ENCODE measurements at regions not wholly inside any gene's neighbourhood (a gene's known extent, or its start where the extent isn't known, plus 50 kb on each side); places are given as distances from the start of the nearest gene placed in this dataset.

DNA sequence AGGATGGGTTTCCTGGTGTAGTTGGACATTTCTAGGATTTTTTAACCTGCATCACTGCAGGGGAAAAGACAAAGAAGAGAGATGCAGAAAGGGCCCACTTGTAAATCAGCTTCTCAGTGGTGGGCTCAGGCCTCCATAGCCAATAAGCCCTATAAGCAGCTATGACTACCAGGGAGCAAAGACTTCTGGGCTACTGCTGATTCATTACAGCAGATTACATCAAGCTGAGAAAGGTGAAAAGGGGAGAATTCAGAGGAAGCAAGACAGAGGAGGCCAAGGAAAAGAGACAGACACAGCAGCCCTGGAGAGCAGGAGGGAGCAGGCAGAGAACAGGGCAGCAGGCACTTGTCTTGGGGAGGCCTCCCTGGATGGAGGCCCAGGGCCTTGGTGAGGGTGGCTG lies 95.2 kb downstream of the KCNA5 start:
- TF ChIP-seq, protein P1, sequence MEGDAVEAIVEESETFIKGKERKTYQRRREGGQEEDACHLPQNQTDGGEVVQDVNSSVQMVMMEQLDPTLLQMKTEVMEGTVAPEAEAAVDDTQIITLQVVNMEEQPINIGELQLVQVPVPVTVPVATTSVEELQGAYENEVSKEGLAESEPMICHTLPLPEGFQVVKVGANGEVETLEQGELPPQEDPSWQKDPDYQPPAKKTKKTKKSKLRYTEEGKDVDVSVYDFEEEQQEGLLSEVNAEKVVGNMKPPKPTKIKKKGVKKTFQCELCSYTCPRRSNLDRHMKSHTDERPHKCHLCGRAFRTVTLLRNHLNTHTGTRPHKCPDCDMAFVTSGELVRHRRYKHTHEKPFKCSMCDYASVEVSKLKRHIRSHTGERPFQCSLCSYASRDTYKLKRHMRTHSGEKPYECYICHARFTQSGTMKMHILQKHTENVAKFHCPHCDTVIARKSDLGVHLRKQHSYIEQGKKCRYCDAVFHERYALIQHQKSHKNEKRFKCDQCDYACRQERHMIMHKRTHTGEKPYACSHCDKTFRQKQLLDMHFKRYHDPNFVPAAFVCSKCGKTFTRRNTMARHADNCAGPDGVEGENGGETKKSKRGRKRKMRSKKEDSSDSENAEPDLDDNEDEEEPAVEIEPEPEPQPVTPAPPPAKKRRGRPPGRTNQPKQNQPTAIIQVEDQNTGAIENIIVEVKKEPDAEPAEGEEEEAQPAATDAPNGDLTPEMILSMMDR (IDR thresholded peaks at IDR 0.05) = no peak
- TF ChIP-seq POLR2A (IDR thresholded peaks at IDR 0.05) (no peak), EP300 (IDR thresholded peaks at IDR 0.05) (no peak)

All from ovary (tissue), 3 donors.